ENCODE measurements at regions not wholly inside any gene's neighbourhood (a gene's known extent, or its start where the extent isn't known, plus 50 kb on each side); places are given as distances from the start of the nearest gene placed in this dataset.

- no peak for DNase-seq (ENCODE audit: low read depth in 2 of 2)
Measured at GRCh38 chr19:5237190-5237780, 103.3 kb downstream of the PTPRS start.

GRCh38 chr19:5235458-5236219 lies 105.0 kb downstream of the PTPRS start:
- DNase-seq (ENCODE audit: low read depth in 2 of 2), result no peak

GRCh38 chr19:5234412-5234811 lies 106.2 kb downstream of the PTPRS start:
- DNase-seq (ENCODE audit: low read depth in 2 of 2), result no peak

GRCh38 chr19:5232798-5233505 lies 107.7 kb downstream of the PTPRS start:
- no peak for DNase-seq (ENCODE audit: low read depth in 2 of 2)

GRCh38 chr19:5231857-5232678 lies 108.5 kb downstream of the PTPRS start:
- DNase-seq (ENCODE audit: low read depth in 2 of 2), result no peak

- no peak for DNase-seq (ENCODE audit: low read depth in 2 of 2)
Measured at GRCh38 chr19:5230730-5231555, 109.7 kb downstream of the PTPRS start.

- DNase-seq (ENCODE audit: low read depth in 2 of 2), result no peak
Measured at GRCh38 chr19:5229778-5230335, 110.8 kb downstream of the PTPRS start.

GRCh38 chr19:5228932-5229777 lies 111.5 kb downstream of the PTPRS start:
- no peak for DNase-seq (ENCODE audit: low read depth in 2 of 2)

GRCh38 chr19:5228490-5228889 lies 112.1 kb downstream of the PTPRS start:
- no peak for DNase-seq (ENCODE audit: low read depth in 2 of 2)

- DNase-seq (ENCODE audit: low read depth in 2 of 2), result peak in 1 of 2 donors; percentile 15
Measured at GRCh38 chr19:5225486-5226345, 114.9 kb downstream of the PTPRS start.

- no peak for DNase-seq (ENCODE audit: low read depth in 2 of 2)
Measured at GRCh38 chr19:5224480-5224879, 116.1 kb downstream of the PTPRS start.

GRCh38 chr19:5222821-5223321 lies 117.7 kb downstream of the PTPRS start:
- no peak for DNase-seq (ENCODE audit: low read depth in 2 of 2)

GRCh38 chr19:5222178-5222577 lies 118.4 kb downstream of the PTPRS start:
- DNase-seq (ENCODE audit: low read depth in 2 of 2), result no peak

GRCh38 chr19:5220866-5221265 lies 119.7 kb downstream of the PTPRS start:
- DNase-seq (ENCODE audit: low read depth in 2 of 2), result no peak

- no peak for DNase-seq (ENCODE audit: low read depth in 2 of 2)
Measured at GRCh38 chr19:5220361-5220760, 120.3 kb downstream of the PTPRS start.

- no peak for DNase-seq (ENCODE audit: low read depth in 2 of 2)
Measured at GRCh38 chr19:5219551-5220304, 120.9 kb downstream of the PTPRS start.

GRCh38 chr19:5218963-5219530 lies 121.6 kb downstream of the PTPRS start:
- no peak for DNase-seq (ENCODE audit: low read depth in 2 of 2)
